ENCODE measurements at regions not wholly inside any gene's neighbourhood (a gene's known extent, or its start where the extent isn't known, plus 50 kb on each side); places are given as distances from the start of the nearest gene placed in this dataset.

DNA sequence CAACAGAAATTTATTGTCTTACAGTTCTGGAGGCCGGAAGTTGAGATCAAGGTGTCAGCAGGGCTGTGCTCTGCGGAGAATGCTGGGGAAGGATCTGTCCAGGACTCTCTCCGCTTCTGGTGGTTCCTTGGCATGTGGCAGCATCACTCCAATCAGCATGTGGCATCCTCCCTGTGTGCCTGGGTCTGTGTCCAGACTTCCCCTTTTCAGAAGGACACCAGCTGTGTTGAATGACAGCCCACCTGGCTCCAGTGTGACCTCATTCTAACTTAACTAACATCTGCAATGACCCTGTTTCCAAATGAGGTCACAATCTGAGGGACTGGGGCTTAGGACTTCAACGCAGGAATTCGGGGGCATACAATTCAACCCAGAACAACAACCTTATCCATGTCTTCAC lies 141.9 kb downstream of the BMS1 start:
- H3K36me3 ChIP-seq (ENCODE audit: insufficient read depth) = no peaks in the 10 kb centered on the region
- peaks cover 19% of the 10 kb centered on the region for H3K4me1 ChIP-seq (ENCODE audit: insufficient read depth)
- Mint-ChIP-seq H3K9me3 (no peaks in the 10 kb centered on the region; the same call in 2 of the 3 replicates), H3K27ac (no peak overlapping the region), H3K36me3 (ENCODE audit: low read depth) (no peaks in the 10 kb centered on the region), H3K4me1 (peaks cover 26% of the 10 kb centered on the region), H3K4me3 (no peak overlapping the region), H3K27me3 (ENCODE audit: insufficient read depth, low read depth, poor library complexity) (peaks cover 2% of the 10 kb centered on the region)
- no peaks in the 10 kb centered on the region for H3K9me2 ChIP-seq (ENCODE audit: insufficient read depth)
- H3K79me2 ChIP-seq (replicated peaks; ENCODE audit: insufficient read depth) = no peaks in the 10 kb centered on the region
- no peaks in the 10 kb centered on the region for H4K20me1 ChIP-seq (replicated peaks; ENCODE audit: insufficient read depth)
- DNase-seq (ENCODE audit: low spot score) (no peak), ATAC-seq (no peak)
- no peak overlapping the region for H3K4me2 ChIP-seq
- no peak for TF ChIP-seq ZNF114 (CRISPR knock-in tag; IDR thresholded peaks at IDR 0.05)
- no peak for TF ChIP-seq STAT1 (IDR thresholded peaks at IDR 0.05; ENCODE audit: unreplicated experiment)
- TF ChIP-seq, protein P1, sequence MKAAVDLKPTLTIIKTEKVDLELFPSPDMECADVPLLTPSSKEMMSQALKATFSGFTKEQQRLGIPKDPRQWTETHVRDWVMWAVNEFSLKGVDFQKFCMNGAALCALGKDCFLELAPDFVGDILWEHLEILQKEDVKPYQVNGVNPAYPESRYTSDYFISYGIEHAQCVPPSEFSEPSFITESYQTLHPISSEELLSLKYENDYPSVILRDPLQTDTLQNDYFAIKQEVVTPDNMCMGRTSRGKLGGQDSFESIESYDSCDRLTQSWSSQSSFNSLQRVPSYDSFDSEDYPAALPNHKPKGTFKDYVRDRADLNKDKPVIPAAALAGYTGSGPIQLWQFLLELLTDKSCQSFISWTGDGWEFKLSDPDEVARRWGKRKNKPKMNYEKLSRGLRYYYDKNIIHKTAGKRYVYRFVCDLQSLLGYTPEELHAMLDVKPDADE (IDR thresholded peaks at IDR 0.05) = no peak
- TF ChIP-seq, protein P2, sequence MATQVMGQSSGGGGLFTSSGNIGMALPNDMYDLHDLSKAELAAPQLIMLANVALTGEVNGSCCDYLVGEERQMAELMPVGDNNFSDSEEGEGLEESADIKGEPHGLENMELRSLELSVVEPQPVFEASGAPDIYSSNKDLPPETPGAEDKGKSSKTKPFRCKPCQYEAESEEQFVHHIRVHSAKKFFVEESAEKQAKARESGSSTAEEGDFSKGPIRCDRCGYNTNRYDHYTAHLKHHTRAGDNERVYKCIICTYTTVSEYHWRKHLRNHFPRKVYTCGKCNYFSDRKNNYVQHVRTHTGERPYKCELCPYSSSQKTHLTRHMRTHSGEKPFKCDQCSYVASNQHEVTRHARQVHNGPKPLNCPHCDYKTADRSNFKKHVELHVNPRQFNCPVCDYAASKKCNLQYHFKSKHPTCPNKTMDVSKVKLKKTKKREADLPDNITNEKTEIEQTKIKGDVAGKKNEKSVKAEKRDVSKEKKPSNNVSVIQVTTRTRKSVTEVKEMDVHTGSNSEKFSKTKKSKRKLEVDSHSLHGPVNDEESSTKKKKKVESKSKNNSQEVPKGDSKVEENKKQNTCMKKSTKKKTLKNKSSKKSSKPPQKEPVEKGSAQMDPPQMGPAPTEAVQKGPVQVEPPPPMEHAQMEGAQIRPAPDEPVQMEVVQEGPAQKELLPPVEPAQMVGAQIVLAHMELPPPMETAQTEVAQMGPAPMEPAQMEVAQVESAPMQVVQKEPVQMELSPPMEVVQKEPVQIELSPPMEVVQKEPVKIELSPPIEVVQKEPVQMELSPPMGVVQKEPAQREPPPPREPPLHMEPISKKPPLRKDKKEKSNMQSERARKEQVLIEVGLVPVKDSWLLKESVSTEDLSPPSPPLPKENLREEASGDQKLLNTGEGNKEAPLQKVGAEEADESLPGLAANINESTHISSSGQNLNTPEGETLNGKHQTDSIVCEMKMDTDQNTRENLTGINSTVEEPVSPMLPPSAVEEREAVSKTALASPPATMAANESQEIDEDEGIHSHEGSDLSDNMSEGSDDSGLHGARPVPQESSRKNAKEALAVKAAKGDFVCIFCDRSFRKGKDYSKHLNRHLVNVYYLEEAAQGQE (IDR thresholded peaks at IDR 0.05; ENCODE audit: unreplicated experiment) = no peak
- TF ChIP-seq JUNB (IDR thresholded peaks at IDR 0.05; ENCODE audit: unreplicated experiment) = no peak
- TF ChIP-seq NANOG (IDR thresholded peaks at IDR 0.05; ENCODE audit: borderline replicate concordance) = no peak
- no peak for TF ChIP-seq CREB1 (CRISPR knock-in tag; IDR thresholded peaks at IDR 0.05; ENCODE audit: low read depth)
- no peak for TF ChIP-seq EZH2phosphoT487 (IDR thresholded peaks at IDR 0.05; ENCODE audit: unreplicated experiment)
- no peak for TF ChIP-seq ZNF331 (CRISPR knock-in tag; IDR thresholded peaks at IDR 0.05; ENCODE audit: low read depth)
- TF ChIP-seq EZH2 (IDR thresholded peaks at IDR 0.05; ENCODE audit: low read depth, unreplicated experiment) = no peak
- TF ChIP-seq, protein P3, sequence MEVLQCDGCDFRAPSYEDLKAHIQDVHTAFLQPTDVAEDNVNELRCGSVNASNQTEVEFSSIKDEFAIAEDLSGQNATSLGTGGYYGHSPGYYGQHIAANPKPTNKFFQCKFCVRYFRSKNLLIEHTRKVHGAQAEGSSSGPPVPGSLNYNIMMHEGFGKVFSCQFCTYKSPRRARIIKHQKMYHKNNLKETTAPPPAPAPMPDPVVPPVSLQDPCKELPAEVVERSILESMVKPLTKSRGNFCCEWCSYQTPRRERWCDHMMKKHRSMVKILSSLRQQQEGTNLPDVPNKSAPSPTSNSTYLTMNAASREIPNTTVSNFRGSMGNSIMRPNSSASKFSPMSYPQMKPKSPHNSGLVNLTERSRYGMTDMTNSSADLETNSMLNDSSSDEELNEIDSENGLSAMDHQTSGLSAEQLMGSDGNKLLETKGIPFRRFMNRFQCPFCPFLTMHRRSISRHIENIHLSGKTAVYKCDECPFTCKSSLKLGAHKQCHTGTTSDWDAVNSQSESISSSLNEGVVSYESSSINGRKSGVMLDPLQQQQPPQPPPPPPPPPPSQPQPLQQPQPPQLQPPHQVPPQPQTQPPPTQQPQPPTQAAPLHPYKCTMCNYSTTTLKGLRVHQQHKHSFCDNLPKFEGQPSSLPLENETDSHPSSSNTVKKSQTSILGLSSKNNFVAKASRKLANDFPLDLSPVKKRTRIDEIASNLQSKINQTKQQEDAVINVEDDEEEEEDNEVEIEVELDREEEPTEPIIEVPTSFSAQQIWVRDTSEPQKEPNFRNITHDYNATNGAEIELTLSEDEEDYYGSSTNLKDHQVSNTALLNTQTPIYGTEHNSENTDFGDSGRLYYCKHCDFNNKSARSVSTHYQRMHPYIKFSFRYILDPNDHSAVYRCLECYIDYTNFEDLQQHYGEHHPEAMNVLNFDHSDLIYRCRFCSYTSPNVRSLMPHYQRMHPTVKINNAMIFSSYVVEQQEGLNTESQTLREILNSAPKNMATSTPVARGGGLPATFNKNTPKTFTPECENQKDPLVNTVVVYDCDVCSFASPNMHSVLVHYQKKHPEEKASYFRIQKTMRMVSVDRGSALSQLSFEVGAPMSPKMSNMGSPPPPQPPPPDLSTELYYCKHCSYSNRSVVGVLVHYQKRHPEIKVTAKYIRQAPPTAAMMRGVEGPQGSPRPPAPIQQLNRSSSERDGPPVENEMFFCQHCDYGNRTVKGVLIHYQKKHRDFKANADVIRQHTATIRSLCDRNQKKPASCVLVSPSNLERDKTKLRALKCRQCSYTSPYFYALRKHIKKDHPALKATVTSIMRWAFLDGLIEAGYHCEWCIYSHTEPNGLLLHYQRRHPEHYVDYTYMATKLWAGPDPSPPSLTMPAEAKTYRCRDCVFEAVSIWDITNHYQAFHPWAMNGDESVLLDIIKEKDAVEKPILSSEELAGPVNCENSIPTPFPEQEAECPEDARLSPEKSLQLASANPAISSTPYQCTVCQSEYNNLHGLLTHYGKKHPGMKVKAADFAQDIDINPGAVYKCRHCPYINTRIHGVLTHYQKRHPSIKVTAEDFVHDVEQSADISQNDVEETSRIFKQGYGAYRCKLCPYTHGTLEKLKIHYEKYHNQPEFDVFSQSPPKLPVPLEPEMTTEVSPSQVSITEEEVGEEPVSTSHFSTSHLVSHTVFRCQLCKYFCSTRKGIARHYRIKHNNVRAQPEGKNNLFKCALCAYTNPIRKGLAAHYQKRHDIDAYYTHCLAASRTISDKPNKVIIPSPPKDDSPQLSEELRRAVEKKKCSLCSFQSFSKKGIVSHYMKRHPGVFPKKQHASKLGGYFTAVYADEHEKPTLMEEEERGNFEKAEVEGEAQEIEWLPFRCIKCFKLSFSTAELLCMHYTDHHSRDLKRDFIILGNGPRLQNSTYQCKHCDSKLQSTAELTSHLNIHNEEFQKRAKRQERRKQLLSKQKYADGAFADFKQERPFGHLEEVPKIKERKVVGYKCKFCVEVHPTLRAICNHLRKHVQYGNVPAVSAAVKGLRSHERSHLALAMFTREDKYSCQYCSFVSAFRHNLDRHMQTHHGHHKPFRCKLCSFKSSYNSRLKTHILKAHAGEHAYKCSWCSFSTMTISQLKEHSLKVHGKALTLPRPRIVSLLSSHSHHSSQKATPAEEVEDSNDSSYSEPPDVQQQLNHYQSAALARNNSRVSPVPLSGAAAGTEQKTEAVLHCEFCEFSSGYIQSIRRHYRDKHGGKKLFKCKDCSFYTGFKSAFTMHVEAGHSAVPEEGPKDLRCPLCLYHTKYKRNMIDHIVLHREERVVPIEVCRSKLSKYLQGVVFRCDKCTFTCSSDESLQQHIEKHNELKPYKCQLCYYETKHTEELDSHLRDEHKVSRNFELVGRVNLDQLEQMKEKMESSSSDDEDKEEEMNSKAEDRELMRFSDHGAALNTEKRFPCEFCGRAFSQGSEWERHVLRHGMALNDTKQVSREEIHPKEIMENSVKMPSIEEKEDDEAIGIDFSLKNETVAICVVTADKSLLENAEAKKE (CRISPR knock-in tag; IDR thresholded peaks at IDR 0.05) = no peak
- TF ChIP-seq, protein P4, sequence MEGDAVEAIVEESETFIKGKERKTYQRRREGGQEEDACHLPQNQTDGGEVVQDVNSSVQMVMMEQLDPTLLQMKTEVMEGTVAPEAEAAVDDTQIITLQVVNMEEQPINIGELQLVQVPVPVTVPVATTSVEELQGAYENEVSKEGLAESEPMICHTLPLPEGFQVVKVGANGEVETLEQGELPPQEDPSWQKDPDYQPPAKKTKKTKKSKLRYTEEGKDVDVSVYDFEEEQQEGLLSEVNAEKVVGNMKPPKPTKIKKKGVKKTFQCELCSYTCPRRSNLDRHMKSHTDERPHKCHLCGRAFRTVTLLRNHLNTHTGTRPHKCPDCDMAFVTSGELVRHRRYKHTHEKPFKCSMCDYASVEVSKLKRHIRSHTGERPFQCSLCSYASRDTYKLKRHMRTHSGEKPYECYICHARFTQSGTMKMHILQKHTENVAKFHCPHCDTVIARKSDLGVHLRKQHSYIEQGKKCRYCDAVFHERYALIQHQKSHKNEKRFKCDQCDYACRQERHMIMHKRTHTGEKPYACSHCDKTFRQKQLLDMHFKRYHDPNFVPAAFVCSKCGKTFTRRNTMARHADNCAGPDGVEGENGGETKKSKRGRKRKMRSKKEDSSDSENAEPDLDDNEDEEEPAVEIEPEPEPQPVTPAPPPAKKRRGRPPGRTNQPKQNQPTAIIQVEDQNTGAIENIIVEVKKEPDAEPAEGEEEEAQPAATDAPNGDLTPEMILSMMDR (conservative IDR thresholded peaks at IDR 0.05; ENCODE audit: low read depth in 2 of 2) = no peak
- no peak for TF ChIP-seq POLR2AphosphoS5 (IDR thresholded peaks at IDR 0.05; ENCODE audit: low read depth)
- H3K27ac ChIP-seq (ENCODE audit: low read depth) = no peak overlapping the region
- no peaks in the 10 kb centered on the region for H3F3A ChIP-seq (replicated peaks; ENCODE audit: low read depth)
- H3K27me3 ChIP-seq (ENCODE audit: insufficient read depth) = no peaks in the 10 kb centered on the region
- H2AFZ ChIP-seq = no peak overlapping the region
- no peak overlapping the region for H3K4me3 ChIP-seq
